K562 (cell line): ENCODE measurements at regions not wholly inside any gene's neighbourhood (a gene's known extent, or its start where the extent isn't known, plus 50 kb on each side); places are given as distances from the start of the nearest gene placed in this dataset.

ENCODE experiments used
- ATAC-seq: fragments of 200-7000 bp; cut with Tn5 transposase; 3 replicates; pipeline ENCODE4 v1.9.1; 2020; ENCODE audit warnings: moderate library complexity
- BruUV-seq: library from RNA; stranded (reverse); fragments of 400-500 nt; replicated peaks from 2 replicates; lab custom pipeline; 2021; lab: Mats Ljungman, UMichigan
- CTCF ChIA-PET: fragments of 300-600 bp; formaldehyde crosslinking; extraction: SDS; loops from one replicate; lab custom pipeline; 2021; ENCODE audit warnings: low intra/inter-chr PET ratio; lab: Yijun Ruan, JAX
- POLR2A ChIA-PET: fragments of 300-600, 350-650 bp; sonication (Branson Sonifier 250); formaldehyde crosslinking; extraction: SDS; loops from one replicate; lab custom pipeline; 2021; ENCODE audit warnings: antibody characterized with exemption, inconsistent platforms; lab: Yijun Ruan, JAX
- DNase-seq, 4 experiments: peaks; one replicate each; pipeline versions ENCODE4 v3.0.0 to v3.0.0-alpha.2; 2011 to 2018; ENCODE audit warnings: low spot score in 3 of 4, mixed read lengths in 3 of 4; ENCODE audit errors: extremely low read depth in 1 of 4
- FAIRE-seq: peaks from 2 replicates; lab custom pipeline; 2011; peaks lifted over from hg19 to GRCh38; lab: Jason Lieb, UNC
- H2AFZ ChIP-seq: 2 replicates; pipeline ENCODE4 v1.6.0; 2011; ENCODE audit warnings: low read depth, low read length, control low read depth, inconsistent platforms
- H3K27ac ChIP-seq: fragments of 200-600 bp; 3 replicates; pipeline ENCODE4 v1.8.0; 2011; ENCODE audit warnings: low read depth, mild to moderate bottlenecking, control low read depth, inconsistent platforms, low read length, moderate library complexity, mixed read lengths; ENCODE audit errors: extremely low read depth
- H3K27me3 ChIP-seq, 2 experiments: fragments of 300-600 bp in 1 of 2; 2 replicates in 1 of 2; 3 replicates in 1 of 2; pipeline versions ENCODE4 v1.6.0 to v1.8.0; 2011; ENCODE audit warnings: inconsistent platforms in 2 of 2, low read length in 2 of 2, mild to moderate bottlenecking in 1 of 2, mixed read lengths in 1 of 2, moderate library complexity in 1 of 2; ENCODE audit not compliant: control insufficient read depth in 2 of 2, insufficient read depth in 2 of 2
- H3K36me3 ChIP-seq: fragments of 300-600 bp; 3 replicates; pipeline ENCODE4 v1.8.0; 2011; ENCODE audit warnings: mild to moderate bottlenecking, low read length, inconsistent platforms; ENCODE audit not compliant: control insufficient read depth, insufficient read depth
- H3K4me1 ChIP-seq, 2 experiments: fragments of 200-600 bp in 1 of 2; replicated peaks in 1 of 2; 2 replicates in 1 of 2; 3 replicates in 1 of 2; pipeline versions ENCODE4 v1.5.1 to v1.8.0; 2011; ENCODE audit warnings: inconsistent platforms in 2 of 2, low read length in 2 of 2, mild to moderate bottlenecking in 1 of 2, mixed read lengths in 1 of 2, moderate library complexity in 1 of 2; ENCODE audit not compliant: control insufficient read depth in 2 of 2, insufficient read depth in 2 of 2
- H3K4me2 ChIP-seq: 2 replicates; pipeline ENCODE4 v1.6.1; 2011; ENCODE audit warnings: low read length, control low read depth, inconsistent platforms, mixed read lengths; ENCODE audit not compliant: insufficient read depth
- H3K4me3 ChIP-seq: fragments of 200-600 bp; sonication (generic), shearing (Covaris generic); 2 replicates; pipeline ENCODE4 v1.5.1; 2016; ENCODE audit warnings: control low read depth, inconsistent platforms
- H3K79me2 ChIP-seq: fragments of 200-600 bp; 3 replicates; pipeline ENCODE4 v1.8.0; 2011; ENCODE audit warnings: low read length, inconsistent platforms; ENCODE audit not compliant: control insufficient read depth, insufficient read depth
- H3K9ac ChIP-seq, 2 experiments: 2 replicates each; pipeline versions ENCODE4 v1.6.0 to v1.6.1; 2011; ENCODE audit warnings: low read depth in 2 of 2, low read length in 2 of 2, control low read depth in 1 of 2, inconsistent platforms in 1 of 2, mild to moderate bottlenecking in 1 of 2, mixed read lengths in 1 of 2; ENCODE audit not compliant: insufficient read depth in 1 of 2
- H3K9me1 ChIP-seq: one replicate; pipeline ENCODE4 v1.6.0; 2011; ENCODE audit warnings: inconsistent platforms, mild to moderate bottlenecking, low read length, moderate library complexity; ENCODE audit not compliant: control insufficient read depth, insufficient read depth
- H3K9me3 ChIP-seq: replicated peaks from 2 replicates; pipeline ENCODE4 v1.5.1; 2011; ENCODE audit warnings: low read depth, low read length, inconsistent platforms; ENCODE audit not compliant: control insufficient read depth, insufficient read depth
- H4K20me1 ChIP-seq: replicated peaks from 2 replicates; pipeline ENCODE4 v1.6.1; 2011; ENCODE audit warnings: low read length, inconsistent platforms, mixed read lengths; ENCODE audit not compliant: control insufficient read depth, insufficient read depth
- AFF4 ChIP-seq: sonication (generic); formaldehyde crosslinking; IDR thresholded peaks from 2 replicates; pipeline ENCODE4 v1.8.0; 2023; ENCODE audit warnings: mild to moderate bottlenecking, missing genetic modification reagents
- IRF2 ChIP-seq: sonication (generic); formaldehyde crosslinking; IDR thresholded peaks from 2 replicates; pipeline ENCODE4 v1.8.1; 2022; ENCODE audit warnings: mild to moderate bottlenecking, missing genetic modification reagents
- RBM22 ChIP-seq: fragments of 200-400 bp; formaldehyde crosslinking; IDR thresholded peaks from 2 replicates; pipeline ENCODE4 v1.6.1; 2018; ENCODE audit warnings: low read length, low read depth; ENCODE audit not compliant: poor library complexity, severe bottlenecking
- ZFP36 ChIP-seq: fragments of 150-350 bp; IDR thresholded peaks from 2 replicates; pipeline ENCODE4 v1.6.1; 2018; ENCODE audit warnings: low read length, low read depth; ENCODE audit not compliant: partially characterized antibody
- ZNF124 ChIP-seq: sonication (generic); formaldehyde crosslinking; IDR thresholded peaks from 2 replicates; pipeline ENCODE4 v1.8.1; 2022; ENCODE audit warnings: missing genetic modification reagents
- WGBS: fragments of 100-300 bp; shearing (Covaris generic); methylation state at CpG from one replicate; pipeline ENCODE4 v1.1.6; 2016; ENCODE audit warnings: low coverage, mixed read lengths; ENCODE audit not compliant: insufficient coverage; ENCODE audit errors: missing lambda C conversion rate; 5-methylcytosine and 5-hydroxymethylcytosine counted together
- in situ Hi-C: fragments of 300-500 bp; cut with MboI; formaldehyde crosslinking; loops from 4 replicates; pipeline ENCODE4 v1.15.0; 2018; ENCODE audit warnings: inconsistent platforms, mixed read lengths
- intact Hi-C: fragments of 100-400 bp; cut with micrococcal nuclease; formaldehyde crosslinking; loops from 2 replicates; pipeline ENCODE4 v1.14.2; 2022
- TF ChIP-seq, protein P1 (sequence below): fragments of 250-450 bp; sonication (Bioruptor Pico); IDR thresholded peaks from 2 replicates; pipeline ENCODE4 v1.8.0; 2022; ENCODE audit warnings: inconsistent platforms

DNA sequence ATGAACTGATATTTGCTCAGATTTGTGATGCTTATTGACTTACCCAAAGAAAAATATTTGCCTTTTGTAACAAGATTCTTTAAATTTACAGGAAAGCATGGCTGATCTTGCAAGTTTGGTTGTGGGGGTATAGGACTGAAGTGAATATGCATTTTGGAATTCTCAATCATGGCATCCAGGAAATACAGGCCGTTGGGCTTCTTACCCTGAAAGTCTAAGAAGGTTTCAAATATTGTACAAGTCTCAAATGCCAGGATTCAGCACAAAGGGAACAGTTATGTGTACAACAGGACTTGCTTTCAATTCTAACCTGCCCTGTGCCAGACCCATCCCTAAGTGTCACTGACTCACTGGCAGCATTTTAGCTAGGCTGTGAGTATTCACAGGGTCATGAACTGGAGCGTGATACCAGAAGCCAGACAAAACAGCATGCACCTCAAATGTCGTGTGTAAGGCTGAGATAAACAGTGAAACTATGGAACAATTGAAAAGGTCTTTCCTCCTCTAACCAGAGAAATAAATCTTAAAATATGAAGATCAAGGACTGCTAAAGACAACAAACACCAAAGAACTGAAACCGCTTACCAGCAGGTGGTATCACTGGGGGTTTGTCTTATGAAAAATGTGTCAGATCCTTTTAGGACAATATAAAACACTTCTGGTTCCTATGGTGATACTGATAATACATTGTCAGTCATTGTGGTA lies 168.6 kb upstream of the RGMB start:
- BruUV-seq = no TSS peak
- H3K36me3 ChIP-seq = no peaks in the 10 kb centered on the region
- no peaks in the 10 kb centered on the region for H4K20me1 ChIP-seq
- no peak overlapping the region for H3K4me3 ChIP-seq
- no peaks in the 10 kb centered on the region for H3K79me2 ChIP-seq
- no peak overlapping the region for H3K27ac ChIP-seq
- ChIA-PET POLR2A (no interaction called here), CTCF (no interaction called here)
- TF ChIP-seq ZFP36 (no peak), IRF2 (CRISPR knock-in tag) (no peak), ZNF124 (CRISPR knock-in tag) (no peak), RBM22 (no peak), AFF4 (CRISPR knock-in tag) (no peak)
- TF ChIP-seq, protein P1, sequence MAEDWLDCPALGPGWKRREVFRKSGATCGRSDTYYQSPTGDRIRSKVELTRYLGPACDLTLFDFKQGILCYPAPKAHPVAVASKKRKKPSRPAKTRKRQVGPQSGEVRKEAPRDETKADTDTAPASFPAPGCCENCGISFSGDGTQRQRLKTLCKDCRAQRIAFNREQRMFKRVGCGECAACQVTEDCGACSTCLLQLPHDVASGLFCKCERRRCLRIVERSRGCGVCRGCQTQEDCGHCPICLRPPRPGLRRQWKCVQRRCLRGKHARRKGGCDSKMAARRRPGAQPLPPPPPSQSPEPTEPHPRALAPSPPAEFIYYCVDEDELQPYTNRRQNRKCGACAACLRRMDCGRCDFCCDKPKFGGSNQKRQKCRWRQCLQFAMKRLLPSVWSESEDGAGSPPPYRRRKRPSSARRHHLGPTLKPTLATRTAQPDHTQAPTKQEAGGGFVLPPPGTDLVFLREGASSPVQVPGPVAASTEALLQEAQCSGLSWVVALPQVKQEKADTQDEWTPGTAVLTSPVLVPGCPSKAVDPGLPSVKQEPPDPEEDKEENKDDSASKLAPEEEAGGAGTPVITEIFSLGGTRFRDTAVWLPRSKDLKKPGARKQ (CRISPR knock-in tag) = no peak
- ATAC-seq (no peak), FAIRE-seq (no peak), DNase-seq (no peak)
- no peaks in the 10 kb centered on the region for H3K4me1 ChIP-seq
- H3K4me2 ChIP-seq = no peak overlapping the region
- H3K27me3 ChIP-seq = no peaks in the 10 kb centered on the region
- intact Hi-C loops = no loop called here
- H3K9me1 ChIP-seq = no peaks in the 10 kb centered on the region
- no peaks in the 10 kb centered on the region for H3K9me3 ChIP-seq
- WGBS = 5% methylated on average over 4 of the region's 4 CpGs
- in situ Hi-C loops = no loop called here
- H2AFZ ChIP-seq = no peak overlapping the region
- H3K9ac ChIP-seq = no peak overlapping the region
